H9 (cell line): ENCODE measurements at regions not wholly inside any gene's neighbourhood (a gene's known extent, or its start where the extent isn't known, plus 50 kb on each side); places are given as distances from the start of the nearest gene placed in this dataset.

Source experiments
- DNase-seq: peaks from one replicate; pipeline ENCODE4 v3.0.0-alpha.2; 2017
- H2AFZ ChIP-seq: one replicate; pipeline ENCODE4 v1.6.1; 2013; ENCODE audit warnings: mild to moderate bottlenecking, low read length, control low read depth, moderate library complexity
- H2AK5ac ChIP-seq: 2 replicates; pipeline ENCODE4 v1.6.1; 2013; ENCODE audit warnings: low read length, control low read depth, mixed read lengths; ENCODE audit not compliant: insufficient read length
- H2BK120ac ChIP-seq: one replicate; pipeline ENCODE4 v1.6.1; 2013; ENCODE audit warnings: low read depth, mild to moderate bottlenecking, low read length, control low read depth, inconsistent platforms; ENCODE audit not compliant: poor library complexity, severe bottlenecking
- H2BK12ac ChIP-seq: 2 replicates; pipeline ENCODE4 v1.6.1; 2013; ENCODE audit warnings: low read length, control low read depth, mixed read lengths, low read depth; ENCODE audit not compliant: insufficient read length
- H2BK15ac ChIP-seq: 2 replicates; pipeline ENCODE4 v1.6.1; 2013; ENCODE audit warnings: low read depth, low read length, control low read depth
- H2BK20ac ChIP-seq: one replicate; pipeline ENCODE4 v1.6.1; 2013; ENCODE audit warnings: low read depth, mild to moderate bottlenecking, low read length, control low read depth, inconsistent platforms; ENCODE audit not compliant: poor library complexity, severe bottlenecking
- H2BK5ac ChIP-seq: 2 replicates; pipeline ENCODE4 v1.6.1; 2013; ENCODE audit warnings: low read length, control low read depth, mixed read lengths; ENCODE audit not compliant: insufficient read length
- H3K14ac ChIP-seq: 2 replicates; pipeline ENCODE4 v1.6.1; 2013; ENCODE audit warnings: low read length, control low read depth; ENCODE audit not compliant: insufficient read depth
- H3K18ac ChIP-seq: 2 replicates; pipeline ENCODE4 v1.6.1; 2013; ENCODE audit warnings: low read depth, mild to moderate bottlenecking, mixed read lengths, low read length, control low read depth; ENCODE audit not compliant: insufficient read length
- H3K23ac ChIP-seq: 2 replicates; pipeline ENCODE4 v1.6.1; 2013; ENCODE audit warnings: low read length, control low read depth, mixed read lengths, low read depth; ENCODE audit not compliant: insufficient read length
- H3K23me2 ChIP-seq: 2 replicates; pipeline ENCODE4 v1.6.1; 2013; ENCODE audit warnings: low read depth, mild to moderate bottlenecking, mixed read lengths, low read length, control low read depth; ENCODE audit not compliant: insufficient read length, poor library complexity, severe bottlenecking
- H3K27ac ChIP-seq: 2 replicates; pipeline ENCODE4 v1.5.1; 2013; ENCODE audit warnings: low read length, control low read depth, mixed read lengths, low read depth; ENCODE audit not compliant: insufficient read length
- H3K27me3 ChIP-seq: 2 replicates; pipeline ENCODE4 v1.6.1; 2013; ENCODE audit warnings: low read length, control low read depth, inconsistent platforms; ENCODE audit not compliant: insufficient read depth
- H3K4ac ChIP-seq: 2 replicates; pipeline ENCODE4 v1.6.1; 2013; ENCODE audit warnings: low read depth, mild to moderate bottlenecking, control low read depth, inconsistent platforms, low read length, moderate library complexity
- H3K4me1 ChIP-seq: 2 replicates; pipeline ENCODE4 v1.6.1; 2013; ENCODE audit warnings: low read length, control low read depth, inconsistent platforms; ENCODE audit not compliant: insufficient read depth
- H3K4me2 ChIP-seq: 2 replicates; pipeline ENCODE4 v1.6.1; 2013; ENCODE audit warnings: low read length, control low read depth, mixed read lengths; ENCODE audit not compliant: insufficient read length, insufficient read depth
- H3K56ac ChIP-seq: 2 replicates; pipeline ENCODE4 v1.6.1; 2013; ENCODE audit warnings: low read depth, mild to moderate bottlenecking, mixed read lengths, low read length, control low read depth; ENCODE audit not compliant: insufficient read length
- H3K79me1 ChIP-seq: 2 replicates; pipeline ENCODE4 v1.6.1; 2013; ENCODE audit warnings: low read depth, mild to moderate bottlenecking, moderate library complexity, low read length, control low read depth, inconsistent platforms; ENCODE audit not compliant: insufficient read depth, poor library complexity, severe bottlenecking
- H3K79me2 ChIP-seq: 2 replicates; pipeline ENCODE4 v1.6.1; 2013; ENCODE audit warnings: low read length, control low read depth, inconsistent platforms; ENCODE audit not compliant: insufficient read depth
- H3K9ac ChIP-seq: 2 replicates; pipeline ENCODE4 v1.6.1; 2013; ENCODE audit warnings: low read length, control low read depth, mixed read lengths; ENCODE audit not compliant: insufficient read length; ENCODE audit errors: extremely low read depth
- H3K9me3 ChIP-seq: one replicate; pipeline ENCODE4 v1.6.1; 2013; ENCODE audit warnings: low read depth, low read length, inconsistent platforms; ENCODE audit not compliant: control insufficient read depth
- H3T11ph ChIP-seq: one replicate; pipeline ENCODE4 v1.6.1; 2013; ENCODE audit warnings: mild to moderate bottlenecking, low read length, control low read depth, inconsistent platforms
- H4K20me1 ChIP-seq: one replicate; pipeline ENCODE4 v1.6.1; 2013; ENCODE audit not compliant: control insufficient read depth, insufficient read length, insufficient read depth
- H4K5ac ChIP-seq: 2 replicates; pipeline ENCODE4 v1.6.1; 2013; ENCODE audit warnings: low read depth, mild to moderate bottlenecking, mixed read lengths, low read length, control low read depth; ENCODE audit not compliant: insufficient read length
- H4K8ac ChIP-seq: replicated peaks from 2 replicates; pipeline ENCODE4 v1.6.1; 2013; ENCODE audit warnings: low read length, control low read depth, mixed read lengths, low read depth; ENCODE audit not compliant: insufficient read length
- H4K91ac ChIP-seq: 2 replicates; pipeline ENCODE4 v1.6.1; 2013; ENCODE audit warnings: low read depth, mild to moderate bottlenecking, moderate library complexity, mixed read lengths, low read length, control low read depth; ENCODE audit not compliant: insufficient read length
- H3K27ac Mint-ChIP-seq, 3 experiments: 2 replicates in 2 of 3; 3 replicates in 1 of 3; pipeline ENCODE4 v1.8.0; 2020 to 2021; ENCODE audit warnings: mixed read lengths in 3 of 3, mild to moderate bottlenecking in 1 of 3, moderate library complexity in 1 of 3
- H3K27me3 Mint-ChIP-seq: 2 replicates; pipeline ENCODE4 v1.8.0; 2021; ENCODE audit warnings: low read depth, mild to moderate bottlenecking, moderate library complexity, mixed read lengths
- H3K36me3 Mint-ChIP-seq, 3 experiments: 2 replicates in 2 of 3; 3 replicates in 1 of 3; pipeline ENCODE4 v1.8.0; 2020 to 2021; ENCODE audit warnings: low read depth in 3 of 3, mixed read lengths in 3 of 3; ENCODE audit not compliant: insufficient read depth in 1 of 3
- H3K4me1 Mint-ChIP-seq, 2 experiments: 2 replicates each; pipeline ENCODE4 v1.8.0; 2020; ENCODE audit warnings: mixed read lengths in 2 of 2
- H3K4me3 Mint-ChIP-seq, 2 experiments: 2 replicates in 1 of 2; 3 replicates in 1 of 2; pipeline ENCODE4 v1.8.0; 2020 to 2021; ENCODE audit warnings: mild to moderate bottlenecking in 2 of 2, mixed read lengths in 2 of 2, moderate library complexity in 1 of 2
- H3K9me3 Mint-ChIP-seq, 2 experiments: 2 replicates in 1 of 2; 3 replicates in 1 of 2; pipeline ENCODE4 v1.8.0; 2020; ENCODE audit warnings: mild to moderate bottlenecking in 2 of 2, mixed read lengths in 2 of 2, moderate library complexity in 1 of 2
- WGBS: extraction: QIAGEN DNeasy Blood & Tissue Kit; methylation state at CpG from one replicate; pipeline ENCODE4 v1.1.7; 2013; ENCODE audit warnings: missing lambda C conversion rate, low lambda C conversion rate, mixed read lengths; ENCODE audit not compliant: insufficient read length; ENCODE audit errors: extremely low coverage; 5-methylcytosine and 5-hydroxymethylcytosine counted together
- TF ChIP-seq, protein P1 (sequence below): fragments of 200-600 bp; sonication (generic); conservative IDR thresholded peaks from 3 replicates; pipeline ENCODE4 v1.8.0; 2021; ENCODE audit warnings: antibody characterized with exemption, mild to moderate bottlenecking

DNA sequence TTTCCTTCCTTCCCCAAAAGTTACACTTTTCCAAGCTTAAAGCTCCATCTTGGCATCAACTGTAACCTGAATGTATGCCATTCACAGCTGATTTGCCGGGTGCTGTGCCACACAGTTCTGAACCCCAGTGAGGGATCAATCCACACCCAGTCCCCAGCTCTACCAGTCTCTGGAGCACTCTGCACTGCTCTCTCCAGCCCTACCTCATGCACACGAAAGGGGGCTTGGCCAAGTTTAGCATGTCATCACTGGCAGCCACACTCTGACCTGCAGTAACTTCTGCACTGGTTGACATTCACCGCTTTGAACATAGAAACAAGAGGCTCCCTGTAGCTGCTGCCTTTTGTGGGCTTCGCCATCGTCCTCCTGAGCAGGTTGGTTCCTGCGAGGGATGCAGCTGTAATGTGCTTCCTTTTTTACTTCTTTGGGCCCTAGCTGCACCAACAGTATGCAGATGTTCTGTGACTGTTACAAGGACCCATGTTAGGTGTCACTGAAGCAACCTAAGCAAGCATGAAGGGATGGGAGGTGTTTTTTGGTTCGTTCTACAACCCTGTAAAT is 135.4 kb upstream of the SLC44A3 start:
- H4K20me1 ChIP-seq, result no peaks in the 10 kb centered on the region
- Mint-ChIP-seq H3K27me3 (no peaks in the 10 kb centered on the region; the same call in none of the 2 replicates), H3K4me3 (no peak overlapping the region), H3K27ac (peak overlapping the region in 1 of 3 experiments; percentile 57; a peak in 2 of 7 replicates), H3K36me3 (peaks cover 8 to 9% (median 8%) of the 10 kb centered on the region in 3 experiments), H3K4me1 (peaks cover 30 to 34% of the 10 kb centered on the region in 2 experiments), H3K9me3 (peaks cover 7% of the 10 kb centered on the region in 2 experiments)
- peaks cover 8% of the 10 kb centered on the region; the same call in 1 of the 2 replicates for H3K4me1 ChIP-seq
- H3K4ac ChIP-seq, result no peak overlapping the region
- no peak overlapping the region for H3K9ac ChIP-seq
- H2AK5ac ChIP-seq, result no peak overlapping the region
- no peak overlapping the region for H3K4me2 ChIP-seq
- no peak overlapping the region for H3K23ac ChIP-seq
- H4K5ac ChIP-seq, result no peak overlapping the region
- no peak overlapping the region for H4K8ac ChIP-seq
- no peak overlapping the region for H3K56ac ChIP-seq
- no peaks in the 10 kb centered on the region for H3K79me2 ChIP-seq
- WGBS, result no CpG with 5 or more reads among the region's 7 CpGs
- H3K23me2 ChIP-seq, result no peaks in the 10 kb centered on the region
- H4K91ac ChIP-seq, result no peak overlapping the region
- TF ChIP-seq, protein P1, sequence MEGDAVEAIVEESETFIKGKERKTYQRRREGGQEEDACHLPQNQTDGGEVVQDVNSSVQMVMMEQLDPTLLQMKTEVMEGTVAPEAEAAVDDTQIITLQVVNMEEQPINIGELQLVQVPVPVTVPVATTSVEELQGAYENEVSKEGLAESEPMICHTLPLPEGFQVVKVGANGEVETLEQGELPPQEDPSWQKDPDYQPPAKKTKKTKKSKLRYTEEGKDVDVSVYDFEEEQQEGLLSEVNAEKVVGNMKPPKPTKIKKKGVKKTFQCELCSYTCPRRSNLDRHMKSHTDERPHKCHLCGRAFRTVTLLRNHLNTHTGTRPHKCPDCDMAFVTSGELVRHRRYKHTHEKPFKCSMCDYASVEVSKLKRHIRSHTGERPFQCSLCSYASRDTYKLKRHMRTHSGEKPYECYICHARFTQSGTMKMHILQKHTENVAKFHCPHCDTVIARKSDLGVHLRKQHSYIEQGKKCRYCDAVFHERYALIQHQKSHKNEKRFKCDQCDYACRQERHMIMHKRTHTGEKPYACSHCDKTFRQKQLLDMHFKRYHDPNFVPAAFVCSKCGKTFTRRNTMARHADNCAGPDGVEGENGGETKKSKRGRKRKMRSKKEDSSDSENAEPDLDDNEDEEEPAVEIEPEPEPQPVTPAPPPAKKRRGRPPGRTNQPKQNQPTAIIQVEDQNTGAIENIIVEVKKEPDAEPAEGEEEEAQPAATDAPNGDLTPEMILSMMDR, result no peak
- H3K9me3 ChIP-seq, result no peaks in the 10 kb centered on the region
- H3T11ph ChIP-seq, result no peak overlapping the region
- H2AFZ ChIP-seq, result no peak overlapping the region
- no peak overlapping the region for H2BK20ac ChIP-seq
- H3K18ac ChIP-seq, result no peak overlapping the region
- no peak overlapping the region for H3K27ac ChIP-seq
- no peak for DNase-seq
- H2BK12ac ChIP-seq, result no peak overlapping the region
- no peak overlapping the region for H2BK120ac ChIP-seq
- no peaks in the 10 kb centered on the region for H3K27me3 ChIP-seq
- H3K14ac ChIP-seq, result no peak overlapping the region
- H3K79me1 ChIP-seq, result no peaks in the 10 kb centered on the region
- no peak overlapping the region for H2BK5ac ChIP-seq
- no peak overlapping the region for H2BK15ac ChIP-seq
